ENCODE measurements at regions not wholly inside any gene's neighbourhood (a gene's known extent, or its start where the extent isn't known, plus 50 kb on each side); places are given as distances from the start of the nearest gene placed in this dataset.

GRCh38 chr6:12661432-12662089, 55.0 kb upstream of the PHACTR1 start:
- no peak for DNase-seq

All from renal pelvis (tissue), 1 donor.